HAP-1 (cell line): ENCODE measurements at regions not wholly inside any gene's neighbourhood (a gene's known extent, or its start where the extent isn't known, plus 50 kb on each side); places are given as distances from the start of the nearest gene placed in this dataset.

ENCODE experiments used
- DNase-seq, 2 experiments: peaks; one replicate each; pipeline ENCODE4 v3.0.0-alpha.2; 2016 to 2020; ENCODE audit warnings: low spot score in 2 of 2
- H3K27me3 ChIP-seq: fragments of 250-450 bp; sonication (Bioruptor Pico); 2 replicates; pipeline ENCODE4 v1.5.1; 2020; ENCODE audit warnings: low read depth, mild to moderate bottlenecking, moderate library complexity
- H3K36me3 ChIP-seq: fragments of 250-450 bp; sonication (Bioruptor Pico); replicated peaks from 2 replicates; pipeline ENCODE4 v1.5.1; 2020; ENCODE audit warnings: mild to moderate bottlenecking
- H3K4me1 ChIP-seq: fragments of 250-450 bp; sonication (Bioruptor Pico); 2 replicates; pipeline ENCODE4 v1.5.1; 2020; ENCODE audit warnings: mild to moderate bottlenecking
- H3K4me3 ChIP-seq: fragments of 250-450 bp; sonication (Bioruptor Pico); 2 replicates; pipeline ENCODE4 v1.5.1; 2020; ENCODE audit warnings: mild to moderate bottlenecking, moderate library complexity
- H3K9me3 ChIP-seq: fragments of 250-450 bp; sonication (Bioruptor Pico); 2 replicates; pipeline ENCODE4 v1.5.1; 2020; ENCODE audit warnings: mild to moderate bottlenecking, moderate library complexity
- in situ Hi-C: fragments of 300-500 bp; cut with MboI; formaldehyde crosslinking; loops from 3 replicates; pipeline ENCODE4 v1.14.3; 2020; ENCODE audit warnings: low sequenced_read_pairs, inconsistent platforms, mixed read lengths

- Histone ChIP-seq H3K9me3 (no peaks in the 10 kb centered on the region), H3K36me3 (no peaks in the 10 kb centered on the region), H3K4me3 (no peak overlapping the region), H3K27me3 (no peaks in the 10 kb centered on the region), H3K4me1 (no peaks in the 10 kb centered on the region)
- DNase-seq: no peak
- in situ Hi-C loops: no loop called here
Observed at GRCh38 chr13:105994340-105994739, 541.1 kb downstream of the EFNB2 start.

DNA sequence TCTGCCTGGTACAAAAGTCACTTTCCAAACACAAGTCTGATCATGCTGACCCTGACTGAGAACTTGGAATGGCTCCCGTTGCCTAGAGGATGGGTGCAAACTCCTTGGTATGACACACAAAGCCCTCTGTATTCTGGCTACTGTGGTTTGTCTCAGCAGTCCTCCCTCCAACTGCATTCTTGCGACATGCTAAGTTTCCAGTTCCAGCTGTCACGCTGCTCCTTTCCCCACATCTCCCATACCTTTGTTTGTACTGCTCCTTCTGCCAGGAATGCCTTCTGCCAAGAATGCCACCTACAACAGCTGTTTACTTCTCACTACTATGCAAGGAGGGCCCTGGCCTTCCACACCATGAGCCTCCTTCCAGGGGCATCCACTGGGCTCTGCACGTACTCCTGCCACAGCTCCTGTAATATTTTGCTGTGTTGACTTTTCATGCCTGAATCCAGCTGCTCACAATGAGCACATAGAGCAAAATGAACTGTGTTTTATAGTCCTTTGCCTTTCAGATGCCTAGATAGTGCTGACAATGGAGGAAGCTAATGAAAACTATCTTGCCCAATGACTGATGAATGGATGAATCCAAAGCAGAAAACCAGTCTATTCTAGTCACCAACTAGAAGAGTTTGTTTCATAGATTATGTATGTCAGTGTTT lies 543.7 kb downstream of the EFNB2 start:
- H3K36me3 ChIP-seq: no peaks in the 10 kb centered on the region
- H3K27me3 ChIP-seq: no peaks in the 10 kb centered on the region
- in situ Hi-C loops: no loop called here
- no peaks in the 10 kb centered on the region for H3K4me1 ChIP-seq
- no peaks in the 10 kb centered on the region for H3K9me3 ChIP-seq
- no peak overlapping the region for H3K4me3 ChIP-seq
- DNase-seq: no peak

GRCh38 chr13:105991131-105991530 lies 544.3 kb downstream of the EFNB2 start:
- Histone ChIP-seq H3K4me1 (no peaks in the 10 kb centered on the region), H3K9me3 (no peaks in the 10 kb centered on the region), H3K27me3 (no peaks in the 10 kb centered on the region), H3K4me3 (no peak overlapping the region), H3K36me3 (no peaks in the 10 kb centered on the region)
- no peak for DNase-seq
- in situ Hi-C loops: no loop called here

- Histone ChIP-seq H3K4me1 (no peaks in the 10 kb centered on the region), H3K9me3 (no peaks in the 10 kb centered on the region)
- no peak for DNase-seq
Observed at GRCh38 chr13:105990256-105990958, 545.1 kb downstream of the EFNB2 start.

DNA sequence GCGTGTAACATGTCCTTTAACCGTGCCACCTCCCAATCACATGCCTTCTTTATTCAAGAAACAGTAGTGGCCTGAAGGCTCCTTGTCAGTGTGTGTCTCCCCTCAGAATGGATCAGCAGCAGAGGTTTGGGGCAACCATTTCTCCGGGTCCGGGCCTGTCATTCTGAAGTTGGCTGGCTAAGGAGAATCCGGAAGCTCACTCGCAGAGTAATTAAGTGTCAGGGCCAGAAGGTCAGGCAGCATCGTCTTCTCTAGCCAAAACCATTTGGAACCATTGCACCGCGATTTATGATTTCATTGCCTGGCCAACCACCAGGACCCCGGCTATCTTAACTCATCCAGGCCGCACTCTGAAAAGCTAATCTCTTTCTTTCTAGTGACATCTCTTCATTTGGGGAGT lies 550.8 kb downstream of the EFNB2 start:
- in situ Hi-C loops: no loop called here
- H3K4me3 ChIP-seq: no peak overlapping the region
- no peak for DNase-seq
- no peaks in the 10 kb centered on the region for H3K4me1 ChIP-seq
- H3K9me3 ChIP-seq: no peaks in the 10 kb centered on the region
- H3K36me3 ChIP-seq: no peaks in the 10 kb centered on the region
- no peaks in the 10 kb centered on the region for H3K27me3 ChIP-seq

More at GRCh38 chr13:105990256-105990958, 545.1 kb downstream of the EFNB2 start:
- in situ Hi-C loops: no loop called here
- Histone ChIP-seq H3K4me3 (no peak overlapping the region), H3K36me3 (no peaks in the 10 kb centered on the region), H3K27me3 (no peaks in the 10 kb centered on the region)

GRCh38 chr13:105984236-105984635 lies 551.2 kb downstream of the EFNB2 start:
- Histone ChIP-seq H3K27me3 (no peaks in the 10 kb centered on the region), H3K9me3 (no peaks in the 10 kb centered on the region), H3K36me3 (no peaks in the 10 kb centered on the region), H3K4me3 (no peak overlapping the region), H3K4me1 (no peaks in the 10 kb centered on the region)
- DNase-seq: no peak
- in situ Hi-C loops: no loop called here

- Histone ChIP-seq H3K27me3 (no peaks in the 10 kb centered on the region), H3K9me3 (no peaks in the 10 kb centered on the region), H3K36me3 (no peaks in the 10 kb centered on the region), H3K4me1 (no peaks in the 10 kb centered on the region), H3K4me3 (no peak overlapping the region)
- DNase-seq: no peak
- in situ Hi-C loops: no loop called here
Observed at GRCh38 chr13:105982219-105982930, 553.1 kb downstream of the EFNB2 start.

DNA sequence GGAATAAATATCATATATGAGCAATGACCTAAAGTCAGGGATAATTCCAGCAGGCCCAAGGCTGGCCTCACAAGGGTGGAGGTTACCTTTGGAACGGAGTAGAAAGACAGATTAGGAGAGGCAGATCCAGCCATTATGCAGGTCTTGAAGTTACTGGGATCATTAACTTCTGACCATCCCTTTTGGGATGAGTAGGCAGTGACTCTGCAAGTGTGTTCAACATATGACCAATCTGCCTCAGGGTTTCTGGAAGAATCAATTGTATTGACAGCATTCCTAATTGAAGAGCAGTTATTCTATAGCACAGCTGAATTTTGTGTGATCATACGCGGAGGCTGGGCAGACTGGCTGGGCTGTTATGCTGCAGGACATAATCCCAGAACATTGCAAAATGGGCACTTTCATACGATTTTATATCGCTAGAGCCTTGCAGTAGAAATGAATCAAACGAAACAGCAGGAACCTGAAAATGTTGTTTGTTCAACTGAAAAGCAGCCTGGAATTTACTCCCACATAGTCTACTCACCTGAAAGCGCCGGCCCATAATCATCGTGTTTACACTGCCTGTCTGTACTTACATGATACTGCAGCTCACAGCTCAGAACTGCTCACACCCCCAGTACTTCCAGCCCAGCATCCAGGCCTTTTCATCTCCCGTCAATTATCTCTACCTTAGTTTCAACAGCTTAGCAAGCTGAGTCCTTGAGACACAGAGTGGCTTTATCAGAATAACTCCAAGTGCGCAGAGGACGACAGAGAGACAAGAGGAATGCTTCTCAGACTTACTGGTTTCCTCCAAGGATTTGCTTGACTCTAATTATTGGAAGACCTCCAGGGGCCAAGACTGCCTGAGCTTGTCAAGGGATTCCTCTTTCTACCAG lies 556.1 kb downstream of the EFNB2 start:
- H3K9me3 ChIP-seq: no peaks in the 10 kb centered on the region
- no peaks in the 10 kb centered on the region for H3K36me3 ChIP-seq
- H3K4me1 ChIP-seq: no peaks in the 10 kb centered on the region
- DNase-seq: no peak
- H3K27me3 ChIP-seq: no peaks in the 10 kb centered on the region
- H3K4me3 ChIP-seq: no peak overlapping the region
- in situ Hi-C loops: no loop called here

- in situ Hi-C loops: no loop called here
- Histone ChIP-seq H3K4me1 (peaks cover 3% of the 10 kb centered on the region; the same call in 1 of the 2 replicates), H3K9me3 (no peaks in the 10 kb centered on the region), H3K4me3 (no peak overlapping the region), H3K27me3 (no peaks in the 10 kb centered on the region), H3K36me3 (no peaks in the 10 kb centered on the region)
- DNase-seq: no peak
Observed at GRCh38 chr13:105974380-105974779, 561.1 kb downstream of the EFNB2 start.

GRCh38 chr13:105972811-105973590 lies 562.5 kb downstream of the EFNB2 start:
- in situ Hi-C loops: no loop called here
- Histone ChIP-seq H3K4me3 (no peak overlapping the region), H3K36me3 (no peaks in the 10 kb centered on the region), H3K9me3 (no peaks in the 10 kb centered on the region), H3K27me3 (no peaks in the 10 kb centered on the region), H3K4me1 (peaks cover 3% of the 10 kb centered on the region; the same call in 1 of the 2 replicates)
- DNase-seq: no peak

DNA sequence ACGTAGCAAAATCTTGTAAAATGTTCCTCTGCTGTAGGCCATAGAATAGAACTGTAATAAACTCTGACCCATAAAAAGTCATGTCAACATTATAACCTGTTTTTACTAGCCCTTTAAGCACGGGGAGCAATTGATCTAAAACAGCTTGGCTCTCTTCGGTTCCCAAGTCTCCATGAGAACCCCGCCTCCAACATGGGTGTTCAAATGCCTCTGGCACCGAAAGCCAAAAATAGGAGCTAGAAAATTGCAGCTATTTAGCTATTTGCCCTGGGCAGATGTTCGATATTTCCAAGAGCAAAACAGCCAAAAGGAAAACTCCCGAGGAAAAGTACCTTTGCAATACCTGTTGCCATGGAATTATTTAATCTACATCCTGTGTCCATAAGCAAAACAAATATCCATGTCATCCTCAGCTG lies 563.1 kb downstream of the EFNB2 start:
- Histone ChIP-seq H3K9me3 (no peaks in the 10 kb centered on the region), H3K36me3 (no peaks in the 10 kb centered on the region), H3K4me1 (peaks cover 3% of the 10 kb centered on the region; the same call in 1 of the 2 replicates), H3K27me3 (no peaks in the 10 kb centered on the region), H3K4me3 (no peak overlapping the region)
- in situ Hi-C loops: no loop called here
- DNase-seq: no peak

- Histone ChIP-seq H3K9me3 (no peaks in the 10 kb centered on the region), H3K27me3 (no peaks in the 10 kb centered on the region), H3K36me3 (no peaks in the 10 kb centered on the region), H3K4me1 (peaks cover 3% of the 10 kb centered on the region; the same call in 1 of the 2 replicates), H3K4me3 (no peak overlapping the region)
- in situ Hi-C loops: no loop called here
- no peak for DNase-seq
Observed at GRCh38 chr13:105971738-105972137, 563.7 kb downstream of the EFNB2 start.

DNA sequence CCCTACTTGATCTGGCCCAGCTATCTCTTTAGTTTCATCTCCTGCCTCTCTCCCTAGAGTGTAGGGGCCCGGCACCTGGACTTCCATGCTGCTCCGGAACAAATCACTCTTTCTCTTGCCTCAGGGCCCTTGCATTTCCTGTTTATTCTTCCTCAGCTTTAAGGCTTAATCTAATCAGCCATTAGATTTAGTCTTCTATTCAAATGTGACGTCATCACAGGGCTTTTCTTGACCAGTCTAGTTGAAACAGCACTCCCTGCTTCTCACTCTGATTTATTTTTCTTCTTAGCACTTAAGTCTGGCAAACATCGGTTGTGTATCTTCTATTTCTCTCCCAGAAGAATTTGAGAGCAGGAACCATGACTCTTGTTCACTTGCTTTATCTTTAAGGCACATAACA lies 564.1 kb downstream of the EFNB2 start:
- Histone ChIP-seq H3K9me3 (no peaks in the 10 kb centered on the region), H3K36me3 (no peaks in the 10 kb centered on the region), H3K27me3 (no peaks in the 10 kb centered on the region), H3K4me3 (no peak overlapping the region), H3K4me1 (peaks cover 3% of the 10 kb centered on the region; the same call in 1 of the 2 replicates)
- in situ Hi-C loops: no loop called here
- DNase-seq: no peak
